Right lobe of liver (tissue), 4 donors: ENCODE measurements at regions not wholly inside any gene's neighbourhood (a gene's known extent, or its start where the extent isn't known, plus 50 kb on each side); places are given as distances from the start of the nearest gene placed in this dataset.

ENCODE experiments used
- CTCF ChIP-seq, 4 donors: fragments of 200-600 bp in 3 of 4; fragments of 450-650 bp in 1 of 4; IDR thresholded peaks; one replicate each; pipeline versions ENCODE4 v1.5.1 to v1.8.0; 2016 to 2022; ENCODE audit warnings: antibody characterized with exemption in 4 of 4, mild to moderate bottlenecking in 2 of 4
- POLR2A ChIP-seq: fragments of 450-650 bp; IDR thresholded peaks from one replicate; pipeline ENCODE4 v1.6.1; 2017; ENCODE audit warnings: antibody characterized with exemption, mild to moderate bottlenecking
- donor health status: DM: no; HTN: no; CAD: no.
- donor health status: DM: no; HTN: no; CAD: no.
- donor health status: DM: no; HTN: yes; CAD: no.

GRCh38 chr10:28171468-28172222 lies 131.2 kb downstream of the MPP7 start:
- TF ChIP-seq CTCF (IDR thresholded peaks at IDR 0.05) = no peak
- peak; percentile 41 for TF ChIP-seq POLR2A
